Heart left ventricle (tissue), 16 donors: ENCODE measurements at regions not wholly inside any gene's neighbourhood (a gene's known extent, or its start where the extent isn't known, plus 50 kb on each side); places are given as distances from the start of the nearest gene placed in this dataset.

Source experiments
- ATAC-seq, 4 donors: fragments of 200-7000 bp; cut with Tn5 transposase; one replicate each; pipeline ENCODE4 v1.9.1; 2020 to 2022; ENCODE audit warnings: moderate library complexity in 4 of 4, mild to moderate bottlenecking in 3 of 4, moderate number of reproducible peaks in 1 of 4
- DNase-seq, 5 donors: peaks; one replicate each; pipeline ENCODE4 v3.0.0-alpha.2; 2020
- H3K27ac ChIP-seq, 12 donors: fragments of 200-600 bp; sonication (generic) in 4 of 12; one replicate each; pipeline versions ENCODE4 v1.5.0 to v1.8.0; 2016 to 2022; ENCODE audit warnings: mild to moderate bottlenecking in 2 of 12
- H3K27me3 ChIP-seq, 9 donors: fragments of 200-600 bp; sonication (generic) in 2 of 9; one replicate each; pipeline versions ENCODE4 v1.5.1 to v1.8.0; 2016 to 2022; ENCODE audit warnings: mild to moderate bottlenecking in 3 of 9
- H3K36me3 ChIP-seq, 9 donors: fragments of 200-600 bp; sonication (generic) in 2 of 9; one replicate each; pipeline versions ENCODE4 v1.5.0 to v1.8.0; 2018 to 2022; ENCODE audit warnings: mild to moderate bottlenecking in 2 of 9
- H3K4me1 ChIP-seq, 12 donors: fragments of 200-600 bp; sonication (generic) in 4 of 12; one replicate each; pipeline versions ENCODE4 v1.5.0 to v1.8.0; 2016 to 2022; ENCODE audit warnings: mild to moderate bottlenecking in 3 of 12
- H3K4me3 ChIP-seq, 12 donors: fragments of 200-600 bp; sonication (generic) in 4 of 12; one replicate each; pipeline versions ENCODE4 v1.5.0 to v1.8.0; 2017 to 2022; ENCODE audit warnings: mild to moderate bottlenecking in 9 of 12, moderate library complexity in 4 of 12
- H3K9me3 ChIP-seq, 12 donors: fragments of 200-600 bp; sonication (generic) in 4 of 12; one replicate each; pipeline versions ENCODE4 v1.5.0 to v1.8.0; 2016 to 2022; ENCODE audit warnings: mild to moderate bottlenecking in 1 of 12
- POLR2A ChIP-seq, 2 donors: fragments of 450-650 bp; IDR thresholded peaks; one replicate each; pipeline ENCODE4 v1.6.1; 2017; ENCODE audit warnings: antibody characterized with exemption in 2 of 2, mild to moderate bottlenecking in 2 of 2, moderate library complexity in 2 of 2
- WGBS, 4 donors: extraction: QIAGEN DNeasy Blood & Tissue Kit in 2 of 4; methylation state at CpG; one replicate each; pipeline versions ENCODE4 v1.1.5 to v1.1.7; 2013 to 2018; 5-methylcytosine and 5-hydroxymethylcytosine counted together
- intact Hi-C, 10 donors: fragments of 100-400 bp; cut with DNase I; formaldehyde crosslinking; loops; one replicate each; pipeline versions ENCODE4 v1.11.1 to v1.14.2; 2022
- TF ChIP-seq, protein P1 (sequence below), 12 donors: fragments of 200-600 bp; sonication (generic) in 4 of 12; IDR thresholded peaks; one replicate each; pipeline versions ENCODE4 v1.5.0 to v1.8.0; 2018 to 2022; ENCODE audit warnings: antibody characterized with exemption in 12 of 12, mild to moderate bottlenecking in 5 of 12
- donor health status: ischemic (EF 13 %, LVEDD 7.1; RV severe dilation, severe dysfunction).
- donor health status: healthy with polysubstance abuse.
- donor health status: DM: no; HTN: yes; CAD: no.
- donor health status: DM: no; HTN: no; CAD: no.
- donor health status: ischemic (EF 25% LVEDD 6.9; RV normal size, moderate dysfunction).
- donor health status: ischemic (EF 25% LVEDD 5.7; RV mildly dilated, moderate dysfunction).
- donor health status: healthy.
- donor health status: DM: yes; HTN: yes; CAD: no.
- donor health status: ischemic (EF 35%, LVEDD 5.7; RV mildly dilated, moderate dysfunction).
- donor health status: nonischemic (EF 11% LVEDD 7.7; RV severe dilation, severe dysfunction).
- donor health status: DM: yes; HTN: yes; CAD: no.
- donor health status: PGD.
- donor health status: ischemic (EF 29% LVEDD 5.4; RV normal size, mild dysfunction).
- donor health status: nonischemic (EF 23%, LVEDD 6.1; RV moderate dilation, normal function).

DNA sequence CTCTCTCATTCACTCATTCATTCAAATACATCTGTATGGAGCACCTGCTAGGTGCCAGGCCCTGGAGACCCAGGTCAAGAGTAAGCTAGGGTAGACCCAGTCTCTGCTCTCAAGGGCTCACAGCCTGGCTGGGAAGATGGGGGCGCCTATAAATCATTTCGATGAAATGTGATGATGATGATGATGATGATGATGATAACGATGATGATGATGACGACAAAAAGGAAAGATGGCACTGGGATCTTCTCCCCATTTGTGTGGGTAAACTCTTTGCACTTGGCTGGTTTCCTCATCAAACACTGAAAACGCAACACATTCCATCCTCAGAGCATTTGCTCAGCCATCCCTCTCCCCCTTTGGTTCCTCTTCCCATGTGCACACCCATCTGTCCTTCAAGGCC is 188.0 kb upstream of the CDYL start:
- intact Hi-C loops: no loop called here
- WGBS, 4 donors: 93 to 97% (median 96%) methylated on average over 5 of the region's 5 CpGs

GRCh38 chr6:4587171-4587570 is 189.0 kb upstream of the CDYL start:
- Histone ChIP-seq H3K27me3 (no peaks in the 10 kb centered on the region), H3K36me3 (no peaks in the 10 kb centered on the region), H3K4me1 (peaks cover 0 to 14% (median 0%) of the 10 kb centered on the region in 12 donors), H3K9me3 (peaks cover 0 to 3% (median 0%) of the 10 kb centered on the region in 12 donors), H3K27ac (no peak overlapping the region), H3K4me3 (no peak overlapping the region)
- WGBS, 4 donors: 63 to 88% (median 71%) methylated on average over 4 of the region's 4 CpGs
- TF ChIP-seq, protein P1, sequence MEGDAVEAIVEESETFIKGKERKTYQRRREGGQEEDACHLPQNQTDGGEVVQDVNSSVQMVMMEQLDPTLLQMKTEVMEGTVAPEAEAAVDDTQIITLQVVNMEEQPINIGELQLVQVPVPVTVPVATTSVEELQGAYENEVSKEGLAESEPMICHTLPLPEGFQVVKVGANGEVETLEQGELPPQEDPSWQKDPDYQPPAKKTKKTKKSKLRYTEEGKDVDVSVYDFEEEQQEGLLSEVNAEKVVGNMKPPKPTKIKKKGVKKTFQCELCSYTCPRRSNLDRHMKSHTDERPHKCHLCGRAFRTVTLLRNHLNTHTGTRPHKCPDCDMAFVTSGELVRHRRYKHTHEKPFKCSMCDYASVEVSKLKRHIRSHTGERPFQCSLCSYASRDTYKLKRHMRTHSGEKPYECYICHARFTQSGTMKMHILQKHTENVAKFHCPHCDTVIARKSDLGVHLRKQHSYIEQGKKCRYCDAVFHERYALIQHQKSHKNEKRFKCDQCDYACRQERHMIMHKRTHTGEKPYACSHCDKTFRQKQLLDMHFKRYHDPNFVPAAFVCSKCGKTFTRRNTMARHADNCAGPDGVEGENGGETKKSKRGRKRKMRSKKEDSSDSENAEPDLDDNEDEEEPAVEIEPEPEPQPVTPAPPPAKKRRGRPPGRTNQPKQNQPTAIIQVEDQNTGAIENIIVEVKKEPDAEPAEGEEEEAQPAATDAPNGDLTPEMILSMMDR (IDR thresholded peaks at IDR 0.05): no peak
- no peak for TF ChIP-seq POLR2A (IDR thresholded peaks at IDR 0.05)
- DNase-seq (no peak), ATAC-seq (no peak)
- intact Hi-C loops: no loop called here

More for the DNA sequence above, 188.0 kb upstream of the CDYL start:
- Histone ChIP-seq H3K27me3 (no peaks in the 10 kb centered on the region), H3K36me3 (no peaks in the 10 kb centered on the region), H3K4me3 (no peak overlapping the region), H3K27ac (no peak overlapping the region), H3K9me3 (no peaks in the 10 kb centered on the region), H3K4me1 (peaks cover 0 to 6% (median 0%) of the 10 kb centered on the region in 12 donors)
- no peak for DNase-seq
- TF ChIP-seq, protein P1 (IDR thresholded peaks at IDR 0.05): no peak
- no peak for TF ChIP-seq POLR2A (IDR thresholded peaks at IDR 0.05)
- ATAC-seq: no peak

DNA sequence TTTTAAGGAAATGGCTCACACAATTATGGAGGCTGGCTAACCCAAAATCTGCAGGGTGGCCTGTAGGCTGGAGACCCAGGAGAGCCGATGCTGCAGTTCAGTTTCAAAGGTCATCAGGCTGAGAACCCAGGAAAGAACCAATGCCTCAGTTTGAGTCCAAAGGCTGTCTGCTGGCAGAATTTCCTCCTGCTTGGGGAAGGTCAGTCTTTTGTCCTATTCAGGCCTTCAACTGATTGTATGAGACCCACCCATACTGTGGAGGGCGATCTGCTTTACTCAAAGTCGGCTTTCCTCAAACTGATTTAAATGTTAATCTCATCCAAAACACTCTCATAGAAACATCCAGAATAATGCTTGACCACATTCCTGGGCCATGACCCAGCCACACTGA is 189.7 kb upstream of the CDYL start:
- intact Hi-C loops: no loop called here
- TF ChIP-seq, protein P1 (IDR thresholded peaks at IDR 0.05): no peak
- TF ChIP-seq POLR2A (IDR thresholded peaks at IDR 0.05): no peak
- WGBS, 4 donors: 82 to 99% (median 92%) methylated on average over 3 of the region's 3 CpGs
- peaks cover 0 to 21% (median 0%) of the 10 kb centered on the region in 12 donors for H3K4me1 ChIP-seq
- no peaks in the 10 kb centered on the region for H3K27me3 ChIP-seq
- H3K9me3 ChIP-seq: peaks cover 0 to 10% (median 0%) of the 10 kb centered on the region in 12 donors
- H3K4me3 ChIP-seq: no peak overlapping the region
- DNase-seq: no peak
- H3K36me3 ChIP-seq: no peaks in the 10 kb centered on the region
- no peak overlapping the region for H3K27ac ChIP-seq
- ATAC-seq: no peak

- 69 to 76% (median 72%) methylated on average over 5 of the region's 5 CpGs for WGBS, 4 donors
- Histone ChIP-seq H3K4me3 (no peak overlapping the region), H3K36me3 (no peaks in the 10 kb centered on the region), H3K4me1 (peaks cover 0 to 24% (median 0%) of the 10 kb centered on the region in 12 donors), H3K9me3 (peaks cover 0 to 14% (median 2%) of the 10 kb centered on the region in 12 donors), H3K27me3 (no peaks in the 10 kb centered on the region), H3K27ac (no peak overlapping the region)
- DNase-seq (no peak), ATAC-seq (no peak)
- intact Hi-C loops: no loop called here
- no peak for TF ChIP-seq POLR2A (IDR thresholded peaks at IDR 0.05)
- TF ChIP-seq, protein P1 (IDR thresholded peaks at IDR 0.05): no peak
Observed at GRCh38 chr6:4585682-4586468, 190.3 kb upstream of the CDYL start.
